Memory B cell (primary cell): ENCODE measurements at regions not wholly inside any gene's neighbourhood (a gene's known extent, or its start where the extent isn't known, plus 50 kb on each side); places are given as distances from the start of the nearest gene placed in this dataset.
"Not testable (repeated sequence)": the region's sequence is repeated elsewhere in the genome, so short reads cannot be mapped to it uniquely, and the experiment has no call there.

Experiments
- ATAC-seq: fragments of 150-1000 bp; cut with Tn5 transposase; 2 replicates; pipeline ENCODE4 v1.10.0; 2021; ENCODE audit warnings: low read depth, mild to moderate bottlenecking, moderate library complexity
- DNase-seq, 2 donors: peaks; one replicate each; pipeline ENCODE4 v3.0.0; 2022; ENCODE audit warnings: low spot score in 2 of 2
- H3K27ac Mint-ChIP-seq: one replicate; pipeline ENCODE4 v1.8.0; 2022; ENCODE audit warnings: mild to moderate bottlenecking, moderate library complexity, mixed read lengths
- H3K27me3 Mint-ChIP-seq: one replicate; pipeline ENCODE4 v1.8.0; 2022; ENCODE audit warnings: mixed read lengths
- H3K36me3 Mint-ChIP-seq: one replicate; pipeline ENCODE4 v1.8.0; 2022; ENCODE audit warnings: mild to moderate bottlenecking, mixed read lengths
- H3K4me1 Mint-ChIP-seq: one replicate; pipeline ENCODE4 v1.8.0; 2022; ENCODE audit warnings: mixed read lengths
- H3K4me3 Mint-ChIP-seq: one replicate; pipeline ENCODE4 v1.8.0; 2022; ENCODE audit warnings: mild to moderate bottlenecking, moderate library complexity, mixed read lengths
- H3K9me3 Mint-ChIP-seq: one replicate; pipeline ENCODE4 v1.8.0; 2022; ENCODE audit warnings: mixed read lengths

DNA sequence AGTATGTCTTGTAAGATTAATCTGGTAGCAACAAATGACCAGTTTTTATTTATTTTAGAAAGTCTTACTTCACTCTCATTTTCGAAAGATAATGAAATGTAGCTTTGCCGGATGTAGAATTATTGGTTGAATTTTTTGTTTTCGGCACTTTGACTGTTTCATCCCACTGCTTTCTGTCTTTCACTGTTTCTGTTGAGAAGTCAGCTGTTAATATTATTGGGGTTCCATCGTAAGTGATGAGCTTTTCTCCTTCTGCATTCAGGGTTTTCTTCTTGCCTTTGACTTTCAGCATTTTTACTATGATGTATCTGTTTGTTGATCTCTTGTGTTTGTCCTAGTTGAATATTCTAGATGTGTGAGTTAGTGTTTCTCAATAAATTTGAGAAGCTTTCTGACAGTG, 383.4 kb downstream of the PAX1 start:
- DNase-seq (no peak), ATAC-seq (no peak)
- Mint-ChIP-seq H3K9me3 (peaks cover 6% of the 10 kb centered on the region), H3K27me3 (no peaks in the 10 kb centered on the region), H3K36me3 (no peaks in the 10 kb centered on the region), H3K27ac (no peak overlapping the region), H3K4me1 (no peaks in the 10 kb centered on the region), H3K4me3 (no peak overlapping the region)

DNA sequence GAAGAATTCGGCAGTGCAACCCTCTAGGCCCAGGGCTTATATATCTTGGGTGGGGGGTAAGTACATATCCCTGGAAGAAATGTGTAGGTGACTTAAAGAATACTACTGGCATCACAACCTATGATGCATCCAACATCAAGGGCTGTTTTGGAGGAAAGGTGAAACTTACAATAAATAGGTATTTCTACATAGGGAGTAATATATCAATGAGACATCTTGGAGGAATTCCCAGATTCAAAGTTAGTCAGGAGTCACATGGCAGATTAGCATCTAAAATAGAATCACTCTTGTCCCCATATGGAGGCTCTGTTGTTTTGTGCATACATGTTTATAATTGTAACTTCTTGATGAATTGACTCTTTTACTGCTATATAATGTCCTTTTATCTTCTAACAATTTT, 375.5 kb downstream of the PAX1 start:
- Mint-ChIP-seq H3K36me3 (no peaks in the 10 kb centered on the region), H3K4me1 (no peaks in the 10 kb centered on the region), H3K27ac (no peak overlapping the region), H3K27me3 (no peaks in the 10 kb centered on the region), H3K4me3 (no peak overlapping the region), H3K9me3 (peaks cover 3% of the 10 kb centered on the region)
- ATAC-seq, result no peak
- DNase-seq, result no peak

DNA sequence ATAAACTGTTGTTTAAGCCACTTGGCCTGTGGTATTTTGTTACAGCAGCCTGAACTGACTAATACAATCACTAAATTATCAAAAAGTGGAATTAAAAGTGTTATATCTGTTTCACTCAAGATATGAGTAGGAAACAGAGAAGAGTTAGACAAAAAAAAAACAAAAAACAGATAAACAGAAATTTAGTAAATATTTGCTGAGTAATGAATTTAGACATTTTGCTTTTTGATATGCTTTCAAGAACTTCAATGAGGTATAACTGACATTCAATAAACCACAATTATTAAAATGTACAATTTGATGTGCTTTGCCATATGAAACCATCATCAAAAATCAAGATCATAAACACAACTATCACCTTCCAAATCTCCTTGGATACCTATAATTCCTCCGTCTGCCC, 369.2 kb downstream of the PAX1 start:
- Mint-ChIP-seq H3K27me3 (no peaks in the 10 kb centered on the region), H3K27ac (no peak overlapping the region), H3K9me3 (peaks cover 5% of the 10 kb centered on the region), H3K4me3 (no peak overlapping the region), H3K36me3 (no peaks in the 10 kb centered on the region), H3K4me1 (no peaks in the 10 kb centered on the region)
- ATAC-seq, result no peak
- no peak for DNase-seq

DNA sequence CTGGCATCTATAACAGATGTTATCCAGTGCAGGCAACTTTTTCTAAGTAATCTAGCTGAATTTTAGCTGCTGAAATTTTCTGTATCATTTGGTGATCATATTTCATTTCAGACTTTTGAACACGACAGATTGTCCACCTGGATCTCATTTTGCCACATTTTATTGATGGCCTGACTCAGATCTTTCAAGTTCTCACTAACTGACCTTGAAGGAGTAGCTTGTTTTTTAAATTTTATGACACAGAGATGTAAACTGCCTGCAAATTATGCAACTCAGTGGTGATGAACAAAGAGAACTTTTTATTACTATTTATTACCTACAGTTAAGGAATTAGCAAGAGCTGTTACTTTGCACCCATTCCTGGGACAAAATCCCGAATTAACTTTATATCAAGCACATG, 366.4 kb downstream of the PAX1 start:
- Mint-ChIP-seq H3K9me3 (peaks cover 6% of the 10 kb centered on the region), H3K27ac (no peak overlapping the region), H3K27me3 (no peaks in the 10 kb centered on the region), H3K4me3 (no peak overlapping the region), H3K4me1 (no peaks in the 10 kb centered on the region), H3K36me3 (no peaks in the 10 kb centered on the region)
- ATAC-seq (no peak), DNase-seq (no peak)

DNA sequence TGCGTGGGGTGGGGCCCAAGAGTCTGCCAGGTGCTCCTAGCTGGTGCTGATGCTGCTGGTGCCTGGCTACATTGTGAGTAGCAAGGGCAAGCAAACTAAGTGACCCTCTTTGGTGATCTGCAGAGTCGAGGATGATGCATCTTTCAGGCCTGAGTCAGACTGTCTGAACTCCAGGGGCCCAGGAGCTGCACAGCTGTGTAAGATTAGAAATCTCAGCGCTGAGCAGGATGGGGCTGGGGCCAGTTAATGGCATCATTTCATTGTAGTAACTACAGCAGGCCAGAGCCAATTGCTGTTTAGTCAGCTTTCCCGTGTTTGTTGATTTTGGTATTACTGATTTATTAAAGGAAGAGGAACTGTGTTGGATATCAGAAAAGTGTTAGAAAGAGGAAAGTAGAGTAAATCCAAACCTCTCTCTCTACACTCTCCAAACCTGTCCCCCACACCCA, 365.2 kb downstream of the PAX1 start:
- H3K4me3 Mint-ChIP-seq, result no peak overlapping the region
- H3K4me1 Mint-ChIP-seq, result no peaks in the 10 kb centered on the region
- ATAC-seq, result no peak
- H3K9me3 Mint-ChIP-seq, result peaks cover 9% of the 10 kb centered on the region
- no peaks in the 10 kb centered on the region for H3K27me3 Mint-ChIP-seq
- no peak overlapping the region for H3K27ac Mint-ChIP-seq
- DNase-seq, result no peak
- no peaks in the 10 kb centered on the region for H3K36me3 Mint-ChIP-seq

DNA sequence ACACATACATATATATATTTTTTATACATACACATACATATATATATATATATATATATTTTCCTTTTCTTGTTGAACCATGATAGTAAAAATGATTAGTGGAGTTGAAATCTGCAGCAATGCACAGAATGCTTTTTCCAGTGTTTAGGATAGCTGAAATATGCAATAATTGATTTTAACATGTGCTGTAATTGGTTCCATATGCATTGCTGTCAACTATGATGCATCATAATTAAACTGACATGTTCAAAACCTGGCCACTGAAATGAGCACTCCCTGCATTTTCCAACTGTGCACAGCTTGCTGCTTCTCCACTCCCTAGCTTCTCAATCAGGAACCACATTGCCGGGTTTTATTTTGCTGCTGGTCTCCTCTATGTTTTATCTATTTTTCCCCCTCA, 358.3 kb downstream of the PAX1 start:
- Mint-ChIP-seq H3K9me3 (peaks cover 8% of the 10 kb centered on the region), H3K4me1 (no peaks in the 10 kb centered on the region), H3K36me3 (no peaks in the 10 kb centered on the region), H3K4me3 (no peak overlapping the region), H3K27ac (no peak overlapping the region), H3K27me3 (no peaks in the 10 kb centered on the region)
- no peak for ATAC-seq
- DNase-seq, result no peak

DNA sequence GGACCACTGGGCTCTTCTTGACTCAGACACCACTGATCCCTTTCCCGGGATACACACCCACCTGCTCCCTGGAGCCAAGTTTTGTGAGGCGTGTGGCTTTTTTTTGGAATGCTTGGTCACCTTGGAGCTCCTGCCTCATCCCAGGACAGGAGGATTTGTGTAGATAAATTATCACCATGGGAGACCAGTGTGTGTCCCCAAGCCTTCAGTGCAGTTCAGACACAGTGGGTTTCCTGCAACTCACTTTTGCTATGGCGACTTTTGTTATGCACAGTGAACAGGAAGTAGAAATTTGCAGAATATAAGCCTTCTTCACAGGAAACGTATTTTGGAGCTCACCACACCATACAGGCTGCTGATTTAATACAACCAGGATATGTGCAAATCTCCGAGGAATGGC, 357.4 kb downstream of the PAX1 start:
- DNase-seq (no peak), ATAC-seq (no peak)
- Mint-ChIP-seq H3K27me3 (no peaks in the 10 kb centered on the region), H3K4me1 (no peaks in the 10 kb centered on the region), H3K4me3 (no peak overlapping the region), H3K9me3 (peaks cover 11% of the 10 kb centered on the region), H3K36me3 (no peaks in the 10 kb centered on the region), H3K27ac (no peak overlapping the region)

DNA sequence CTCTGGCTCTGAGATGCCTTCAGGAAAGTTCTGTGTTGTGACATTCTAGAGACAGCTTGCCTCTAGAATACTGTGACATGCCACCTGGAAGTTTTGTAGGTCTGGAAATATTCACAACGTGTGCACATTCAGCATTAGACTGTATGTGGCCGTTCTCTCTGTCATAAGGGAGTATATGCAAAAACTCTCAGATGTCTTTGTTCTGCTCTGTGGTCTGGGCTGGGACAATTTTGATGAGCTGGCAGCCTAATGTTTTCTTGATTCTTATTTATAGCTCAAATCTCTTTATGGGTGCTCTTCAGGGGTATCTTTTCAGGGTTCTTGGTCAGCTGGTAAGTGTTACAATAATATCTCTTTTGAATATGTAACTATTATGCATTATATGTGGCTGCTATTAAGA, 355.1 kb downstream of the PAX1 start:
- H3K4me1 Mint-ChIP-seq, result no peaks in the 10 kb centered on the region
- DNase-seq (no peak), ATAC-seq (no peak)
- no peak overlapping the region for H3K27ac Mint-ChIP-seq
- no peaks in the 10 kb centered on the region for H3K27me3 Mint-ChIP-seq
- no peaks in the 10 kb centered on the region for H3K36me3 Mint-ChIP-seq
- H3K4me3 Mint-ChIP-seq, result no peak overlapping the region
- H3K9me3 Mint-ChIP-seq, result peaks cover 8% of the 10 kb centered on the region

DNA sequence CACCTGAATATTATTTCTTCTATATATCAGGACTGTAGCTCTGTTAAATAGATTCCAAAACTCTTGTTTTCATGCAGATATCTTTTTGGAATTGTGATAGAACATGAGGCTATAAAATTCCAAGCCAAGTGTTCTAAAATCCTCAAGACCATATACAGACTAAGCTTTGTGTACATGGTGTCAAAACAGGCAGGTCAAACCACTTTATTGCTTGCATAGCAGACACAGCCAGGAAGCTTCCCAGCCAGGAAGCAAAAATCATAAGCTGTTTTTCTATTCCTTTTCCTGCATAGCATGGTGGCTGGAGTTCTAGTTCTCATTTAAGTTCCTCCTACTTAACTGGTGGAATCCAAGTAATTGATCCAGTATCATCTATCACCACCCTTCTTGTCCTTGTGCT, 353.3 kb downstream of the PAX1 start:
- no peaks in the 10 kb centered on the region for H3K27me3 Mint-ChIP-seq
- H3K4me1 Mint-ChIP-seq, result no peaks in the 10 kb centered on the region
- H3K36me3 Mint-ChIP-seq, result no peaks in the 10 kb centered on the region
- peaks cover 6% of the 10 kb centered on the region for H3K9me3 Mint-ChIP-seq
- ATAC-seq (no peak), DNase-seq (no peak)
- H3K27ac Mint-ChIP-seq, result no peak overlapping the region
- H3K4me3 Mint-ChIP-seq, result no peak overlapping the region

DNA sequence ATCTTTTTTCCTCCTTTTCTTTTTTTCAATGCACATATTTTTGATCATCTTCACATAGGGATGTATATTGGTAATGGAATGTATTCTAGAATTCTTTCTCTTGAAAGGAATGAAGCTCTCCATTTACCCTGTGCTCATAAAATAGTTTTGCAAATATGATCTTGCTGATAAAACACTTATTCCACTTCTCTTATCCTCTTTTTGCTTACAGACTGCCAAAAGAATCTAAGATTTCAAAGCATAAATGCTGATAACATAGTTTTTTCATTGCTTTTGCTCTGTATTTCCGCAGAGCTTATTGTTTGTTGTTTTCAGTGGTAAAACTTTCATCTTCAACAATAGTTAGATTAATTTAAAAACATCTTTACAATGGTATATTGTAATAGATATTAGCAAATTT, 350.5 kb downstream of the PAX1 start:
- H3K4me3 Mint-ChIP-seq, result no peak overlapping the region

DNA sequence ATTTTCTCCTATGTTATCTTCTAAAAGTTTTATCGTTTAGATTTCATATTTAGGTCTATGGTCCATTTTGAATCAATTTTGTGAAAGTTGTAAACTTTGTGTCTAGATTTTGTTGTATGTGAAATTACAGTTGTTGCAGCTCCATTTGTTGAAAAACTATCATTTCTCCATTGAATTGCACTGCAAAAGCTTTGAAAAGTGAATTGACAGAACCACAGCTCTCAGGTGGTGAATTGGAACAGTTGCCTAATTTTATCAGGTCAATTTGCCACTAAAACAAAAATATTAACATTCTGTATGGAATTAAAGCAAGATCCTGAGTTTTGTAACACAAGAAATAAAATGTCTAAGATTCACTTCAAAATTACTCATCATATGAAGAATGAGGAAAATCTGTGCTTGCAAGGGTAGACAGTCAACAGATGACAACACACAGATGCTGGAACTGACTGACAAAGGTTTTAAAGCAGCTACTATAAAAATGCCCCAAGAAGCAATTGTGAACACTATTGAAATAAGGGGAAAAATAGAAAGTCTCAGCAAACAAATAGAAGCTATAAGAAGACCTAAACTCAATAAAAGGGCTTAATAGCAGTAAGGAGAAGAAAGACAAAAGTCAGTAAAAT, 346.7 kb downstream of the PAX1 start:
- Mint-ChIP-seq H3K4me3 (no peak overlapping the region), H3K9me3 (peaks cover 5% of the 10 kb centered on the region), H3K27ac (no peak overlapping the region), H3K36me3 (no peaks in the 10 kb centered on the region), H3K27me3 (no peaks in the 10 kb centered on the region), H3K4me1 (no peaks in the 10 kb centered on the region)
- no peak for ATAC-seq
- DNase-seq, result no peak

More for the DNA sequence above, 350.5 kb downstream of the PAX1 start:
- Mint-ChIP-seq H3K36me3 (no peaks in the 10 kb centered on the region), H3K4me1 (no peaks in the 10 kb centered on the region), H3K9me3 (peaks cover 10% of the 10 kb centered on the region), H3K27me3 (no peaks in the 10 kb centered on the region), H3K27ac (no peak overlapping the region)
- ATAC-seq, result no peak
- no peak for DNase-seq

DNA sequence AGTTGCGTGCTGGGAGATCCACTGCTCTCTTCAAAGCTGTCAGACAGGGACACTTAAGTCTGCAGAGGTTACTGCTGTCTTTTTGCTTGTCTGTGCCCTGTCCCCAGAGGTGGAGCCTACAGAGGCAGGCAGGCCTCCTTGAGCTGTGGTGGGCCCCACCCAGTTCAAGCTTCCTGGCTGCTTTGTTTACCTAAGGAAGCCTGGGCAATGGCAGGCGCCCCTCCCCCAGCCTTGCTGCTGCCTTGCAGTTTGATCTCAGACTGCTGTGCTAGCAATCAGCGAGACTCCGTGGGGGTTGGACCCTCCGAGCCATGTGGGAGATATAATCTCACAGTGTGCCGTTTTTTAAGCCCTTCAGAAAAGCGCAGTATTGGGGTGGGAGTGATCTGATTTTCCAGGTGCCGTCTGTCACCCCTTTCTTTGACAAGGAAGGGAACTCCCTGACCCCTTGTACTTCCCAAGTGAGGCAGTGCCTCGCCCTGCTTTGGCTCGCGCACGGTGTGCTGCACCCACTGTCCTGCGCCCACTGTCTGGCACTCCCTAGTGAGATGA, 340.6 kb downstream of the PAX1 start:
- not testable (repeated sequence) for ATAC-seq, H3K27me3 Mint-ChIP-seq, H3K9me3 Mint-ChIP-seq, H3K4me1 Mint-ChIP-seq, DNase-seq, H3K36me3 Mint-ChIP-seq, H3K27ac Mint-ChIP-seq, H3K4me3 Mint-ChIP-seq

DNA sequence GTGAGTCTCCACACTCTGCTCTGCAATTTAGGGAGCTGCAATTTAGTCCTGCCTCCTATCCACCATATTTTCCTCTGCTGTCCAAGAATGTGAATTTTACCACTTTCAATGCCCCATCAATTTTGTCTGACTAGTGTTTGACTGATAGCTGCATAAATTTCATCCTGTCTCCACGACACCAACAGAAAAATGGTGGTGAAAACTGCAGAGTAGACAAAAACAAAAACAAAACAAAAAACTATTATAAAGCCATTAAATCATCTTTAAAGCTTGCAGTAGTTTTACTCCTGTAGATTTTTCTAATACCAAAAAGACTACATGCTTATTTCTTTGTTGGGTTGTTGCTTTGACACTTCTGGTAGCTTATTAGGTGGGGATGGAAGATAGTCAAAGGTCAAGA, 322.0 kb downstream of the PAX1 start:
- Mint-ChIP-seq H3K4me1 (no peaks in the 10 kb centered on the region), H3K4me3 (no peak overlapping the region), H3K9me3 (peaks cover 3% of the 10 kb centered on the region), H3K27ac (no peak overlapping the region), H3K27me3 (no peaks in the 10 kb centered on the region), H3K36me3 (no peaks in the 10 kb centered on the region)
- no peak for DNase-seq
- no peak for ATAC-seq

DNA sequence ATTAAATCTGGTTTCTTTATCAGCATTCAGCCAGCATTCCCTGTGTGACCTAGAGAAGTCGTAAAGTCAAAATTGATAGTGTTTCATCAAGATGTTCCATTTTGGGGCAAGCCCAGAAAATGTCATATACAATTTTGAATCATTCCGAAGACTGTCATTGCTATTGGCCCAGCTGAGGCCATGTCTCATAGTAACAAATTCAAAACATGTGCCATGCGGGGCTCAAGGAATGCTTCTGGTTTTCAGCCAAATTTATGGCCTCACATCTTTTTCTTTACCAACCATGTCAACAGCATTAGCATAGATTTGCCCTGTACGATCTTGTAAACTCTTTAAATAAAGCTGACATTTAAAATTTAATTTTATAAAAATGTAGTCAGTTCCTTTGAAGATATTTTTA, 314.7 kb downstream of the PAX1 start:
- no peak overlapping the region for H3K27ac Mint-ChIP-seq
- DNase-seq (no peak), ATAC-seq (no peak)
- H3K4me1 Mint-ChIP-seq, result no peaks in the 10 kb centered on the region
- H3K27me3 Mint-ChIP-seq, result no peaks in the 10 kb centered on the region
- peaks cover 7% of the 10 kb centered on the region for H3K9me3 Mint-ChIP-seq
- H3K4me3 Mint-ChIP-seq, result no peak overlapping the region
- H3K36me3 Mint-ChIP-seq, result no peaks in the 10 kb centered on the region

DNA sequence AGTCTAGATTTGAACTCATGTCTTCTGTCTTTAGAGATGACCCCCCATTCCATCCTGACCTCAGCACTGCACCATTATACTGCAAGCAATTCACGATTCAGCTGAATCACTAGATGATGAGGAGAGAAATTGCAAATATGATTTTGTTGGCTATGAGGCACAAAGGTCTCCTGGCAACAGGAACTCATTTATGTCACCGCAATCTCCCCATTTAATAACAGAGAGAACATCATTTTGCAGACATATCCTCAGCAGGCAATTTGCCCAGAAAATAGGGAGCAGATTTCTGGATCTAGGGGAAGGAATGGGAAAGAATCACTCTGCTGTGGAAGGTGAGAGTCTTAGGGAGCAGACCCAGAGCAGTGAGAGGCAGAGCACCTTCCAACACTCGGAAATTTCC, 303.0 kb downstream of the PAX1 start:
- ATAC-seq (no peak), DNase-seq (no peak)
- Mint-ChIP-seq H3K27ac (no peak overlapping the region), H3K4me1 (no peaks in the 10 kb centered on the region), H3K27me3 (no peaks in the 10 kb centered on the region), H3K4me3 (no peak overlapping the region), H3K9me3 (peaks cover 3% of the 10 kb centered on the region), H3K36me3 (no peaks in the 10 kb centered on the region)
